ENCODE measurements at regions not wholly inside any gene's neighbourhood (a gene's known extent, or its start where the extent isn't known, plus 50 kb on each side); places are given as distances from the start of the nearest gene placed in this dataset.

DNA sequence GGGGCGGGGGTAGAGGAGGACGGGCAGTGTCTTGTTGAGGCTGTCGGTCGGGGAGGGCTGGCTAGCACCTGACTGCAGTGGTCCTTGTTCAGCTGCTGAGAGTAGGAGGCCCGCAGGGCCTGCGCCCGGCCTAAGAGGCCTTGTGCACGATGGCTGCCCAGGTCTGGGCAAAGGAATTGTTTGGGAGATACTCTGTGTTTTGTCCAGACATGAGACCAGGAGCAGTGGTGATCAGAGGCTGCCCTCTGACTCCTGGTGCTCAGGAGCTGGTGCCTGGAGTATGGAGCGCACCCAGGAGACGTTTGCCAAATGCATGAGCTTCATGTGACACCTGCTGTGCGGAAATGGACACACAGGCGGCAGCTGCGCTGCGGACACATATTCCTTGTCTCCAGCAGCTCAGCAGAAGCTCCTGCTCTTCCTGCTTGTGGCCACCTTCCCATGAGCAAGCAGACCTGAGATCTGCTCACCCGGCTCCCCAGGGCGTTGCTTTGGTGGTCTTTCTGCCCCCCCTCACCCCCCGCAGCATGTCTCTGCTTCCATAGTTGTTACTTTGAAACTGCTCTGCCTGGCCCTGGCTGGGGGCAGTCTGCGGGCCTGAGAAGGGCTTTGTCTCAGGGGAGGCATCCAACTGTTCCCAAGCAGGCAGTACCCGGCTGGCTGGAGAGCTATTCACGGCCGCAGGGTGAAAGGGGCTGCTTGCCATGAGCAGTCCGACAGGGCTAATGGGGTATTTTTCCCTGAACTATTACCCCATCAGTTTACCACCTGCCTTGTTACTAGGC lies 163.9 kb downstream of the TEX29 start:
- BruUV-seq (replicated peaks) = no TSS peak
- Histone ChIP-seq H3K4me3 (ENCODE audit: low read depth, low read length, poor library complexity, severe bottlenecking) (no peak overlapping the region), H3K9me3 (ENCODE audit: low read length) (no peaks in the 10 kb centered on the region), H3K9me2 (ENCODE audit: insufficient read depth, low read length) (no peaks in the 10 kb centered on the region), H2AFZ (ENCODE audit: low read length) (no peak overlapping the region), H3K4me2 (ENCODE audit: low read length) (no peak overlapping the region), H3K4me1 (ENCODE audit: insufficient read depth, low read length, poor library complexity, severe bottlenecking) (no peaks in the 10 kb centered on the region), H3K27ac (ENCODE audit: low read depth, low read length, poor library complexity, severe bottlenecking) (no peak overlapping the region), H3K36me3 (ENCODE audit: insufficient read depth, low read length) (no peaks in the 10 kb centered on the region), H4K20me1 (ENCODE audit: insufficient read depth, low read length) (no peaks in the 10 kb centered on the region), H3K79me2 (ENCODE audit: insufficient read depth, low read depth, low read length) (no peaks in the 10 kb centered on the region)
- DNase-seq (ENCODE audit: low spot score) = no peak
- TF ChIP-seq, protein P1, sequence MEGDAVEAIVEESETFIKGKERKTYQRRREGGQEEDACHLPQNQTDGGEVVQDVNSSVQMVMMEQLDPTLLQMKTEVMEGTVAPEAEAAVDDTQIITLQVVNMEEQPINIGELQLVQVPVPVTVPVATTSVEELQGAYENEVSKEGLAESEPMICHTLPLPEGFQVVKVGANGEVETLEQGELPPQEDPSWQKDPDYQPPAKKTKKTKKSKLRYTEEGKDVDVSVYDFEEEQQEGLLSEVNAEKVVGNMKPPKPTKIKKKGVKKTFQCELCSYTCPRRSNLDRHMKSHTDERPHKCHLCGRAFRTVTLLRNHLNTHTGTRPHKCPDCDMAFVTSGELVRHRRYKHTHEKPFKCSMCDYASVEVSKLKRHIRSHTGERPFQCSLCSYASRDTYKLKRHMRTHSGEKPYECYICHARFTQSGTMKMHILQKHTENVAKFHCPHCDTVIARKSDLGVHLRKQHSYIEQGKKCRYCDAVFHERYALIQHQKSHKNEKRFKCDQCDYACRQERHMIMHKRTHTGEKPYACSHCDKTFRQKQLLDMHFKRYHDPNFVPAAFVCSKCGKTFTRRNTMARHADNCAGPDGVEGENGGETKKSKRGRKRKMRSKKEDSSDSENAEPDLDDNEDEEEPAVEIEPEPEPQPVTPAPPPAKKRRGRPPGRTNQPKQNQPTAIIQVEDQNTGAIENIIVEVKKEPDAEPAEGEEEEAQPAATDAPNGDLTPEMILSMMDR (conservative IDR thresholded peaks at IDR 0.05; ENCODE audit: low read length) = no peak
- no peak for TF ChIP-seq EZH2phosphoT487 (IDR thresholded peaks at IDR 0.05; ENCODE audit: borderline replicate concordance, low read depth, low read length)
- ChIA-PET CTCF (ENCODE audit: unreplicated experiment) (no interaction called here), POLR2A (no interaction called here)
- intact Hi-C loops (cut with micrococcal nuclease; ENCODE audit: unreplicated experiment) = no loop called here

DNA sequence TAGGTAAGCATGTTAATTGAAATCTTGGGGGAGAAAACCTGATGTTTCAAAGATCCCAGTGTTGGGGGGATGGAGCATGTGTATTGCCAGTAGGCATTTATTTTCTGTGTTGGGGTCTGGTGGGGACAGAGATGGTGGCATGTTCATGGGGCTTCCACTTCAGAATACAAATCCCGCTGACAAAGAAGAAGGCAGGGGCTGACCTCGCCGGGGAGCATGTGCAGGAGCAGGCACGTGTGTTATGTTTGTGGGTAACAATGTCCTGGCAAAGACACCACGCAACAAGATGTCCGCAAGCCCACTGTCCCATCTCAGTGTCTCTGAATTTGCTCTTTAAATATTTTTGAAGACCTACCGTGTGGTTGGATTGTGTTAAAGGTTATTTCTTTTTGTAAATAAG lies 164.5 kb downstream of the TEX29 start:
- Histone ChIP-seq H2AFZ (ENCODE audit: low read length) (no peak overlapping the region), H3K27ac (ENCODE audit: low read depth, low read length, poor library complexity, severe bottlenecking) (no peak overlapping the region), H3K79me2 (ENCODE audit: insufficient read depth, low read depth, low read length) (no peaks in the 10 kb centered on the region), H4K20me1 (ENCODE audit: insufficient read depth, low read length) (no peaks in the 10 kb centered on the region), H3K4me1 (ENCODE audit: insufficient read depth, low read length, poor library complexity, severe bottlenecking) (no peaks in the 10 kb centered on the region), H3K4me3 (ENCODE audit: low read depth, low read length, poor library complexity, severe bottlenecking) (no peak overlapping the region), H3K9me2 (ENCODE audit: insufficient read depth, low read length) (no peaks in the 10 kb centered on the region), H3K9me3 (ENCODE audit: low read length) (no peaks in the 10 kb centered on the region), H3K4me2 (ENCODE audit: low read length) (no peak overlapping the region), H3K36me3 (ENCODE audit: insufficient read depth, low read length) (no peaks in the 10 kb centered on the region)
- BruUV-seq (replicated peaks) = no TSS peak
- no peak for TF ChIP-seq EZH2phosphoT487 (IDR thresholded peaks at IDR 0.05; ENCODE audit: borderline replicate concordance, low read depth, low read length)
- TF ChIP-seq, protein P1 (conservative IDR thresholded peaks at IDR 0.05; ENCODE audit: low read length) = no peak
- DNase-seq (ENCODE audit: low spot score) = no peak
- intact Hi-C loops (cut with micrococcal nuclease; ENCODE audit: unreplicated experiment) = no loop called here
- ChIA-PET CTCF (ENCODE audit: unreplicated experiment) (no interaction called here), POLR2A (no interaction called here)

DNA sequence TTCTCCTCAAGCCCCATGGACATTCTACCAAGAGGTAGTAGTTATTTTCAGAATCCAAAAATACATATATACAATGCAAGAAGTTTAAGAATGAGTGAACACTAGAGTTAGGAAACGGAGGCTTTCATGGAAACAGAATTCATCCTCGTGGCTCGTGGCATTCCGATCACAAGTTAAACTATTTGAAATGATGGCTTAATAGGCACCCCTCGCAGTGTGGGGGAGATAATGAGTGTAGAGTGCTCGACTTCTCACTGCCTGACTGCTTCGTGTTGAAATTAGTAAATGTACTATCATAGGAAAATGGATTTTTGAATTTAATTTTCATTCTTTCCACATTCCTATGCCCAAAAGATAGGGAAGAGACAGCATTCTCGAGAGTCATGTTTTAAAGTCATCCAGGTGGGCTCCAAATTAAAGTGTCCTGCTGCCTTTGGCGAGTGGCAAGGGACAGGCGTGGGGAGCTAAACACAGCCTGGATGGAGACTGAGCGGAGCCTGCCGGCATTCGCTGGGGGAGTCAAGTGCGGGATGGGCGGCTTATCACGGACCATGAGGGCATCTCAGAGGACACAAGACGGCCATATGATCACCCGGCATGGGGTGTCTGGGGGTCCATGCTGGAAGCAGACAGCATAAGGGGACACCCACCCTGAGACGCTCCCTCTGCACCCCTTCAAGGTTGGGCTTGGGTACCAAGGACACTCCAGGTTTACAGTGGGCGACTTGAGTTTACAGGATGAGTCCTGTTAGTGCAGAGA lies 165.2 kb downstream of the TEX29 start:
- TF ChIP-seq, protein P1 (conservative IDR thresholded peaks at IDR 0.05; ENCODE audit: low read length) = no peak
- TF ChIP-seq EZH2phosphoT487 (IDR thresholded peaks at IDR 0.05; ENCODE audit: borderline replicate concordance, low read depth, low read length) = no peak
- H3K79me2 ChIP-seq (ENCODE audit: insufficient read depth, low read depth, low read length) = no peaks in the 10 kb centered on the region
- no peak overlapping the region for H3K4me3 ChIP-seq (ENCODE audit: low read depth, low read length, poor library complexity, severe bottlenecking)
- no peaks in the 10 kb centered on the region for H4K20me1 ChIP-seq (ENCODE audit: insufficient read depth, low read length)
- no peaks in the 10 kb centered on the region for H3K36me3 ChIP-seq (ENCODE audit: insufficient read depth, low read length)
- H3K4me1 ChIP-seq (ENCODE audit: insufficient read depth, low read length, poor library complexity, severe bottlenecking) = no peaks in the 10 kb centered on the region
- H3K9me2 ChIP-seq (ENCODE audit: insufficient read depth, low read length) = no peaks in the 10 kb centered on the region
- no peak for DNase-seq (ENCODE audit: low spot score)
- H2AFZ ChIP-seq (ENCODE audit: low read length) = no peak overlapping the region
- no peak overlapping the region for H3K4me2 ChIP-seq (ENCODE audit: low read length)
- intact Hi-C loops (cut with micrococcal nuclease; ENCODE audit: unreplicated experiment) = no loop called here
- CTCF ChIA-PET (ENCODE audit: unreplicated experiment) = no interaction called here
- POLR2A ChIA-PET = no interaction called here
- no TSS peak for BruUV-seq (replicated peaks)
- H3K9me3 ChIP-seq (ENCODE audit: low read length) = no peaks in the 10 kb centered on the region
- no peak overlapping the region for H3K27ac ChIP-seq (ENCODE audit: low read depth, low read length, poor library complexity, severe bottlenecking)
